ENCODE measurements at regions not wholly inside any gene's neighbourhood (a gene's known extent, or its start where the extent isn't known, plus 50 kb on each side); places are given as distances from the start of the nearest gene placed in this dataset.

GRCh38 chr4:162285753-162286152, 122.0 kb upstream of the FSTL5 start:
- TF ChIP-seq CTCF (IDR thresholded peaks at IDR 0.05) = no peak
- TF ChIP-seq REST (IDR thresholded peaks at IDR 0.05; ENCODE audit: insufficient read depth in 1 of 2, low read depth in 2 of 2, low read length in 1 of 2) = no peak

Data from Panc1 (cell line).